HUDEP-2 (cell line): ENCODE measurements at regions not wholly inside any gene's neighbourhood (a gene's known extent, or its start where the extent isn't known, plus 50 kb on each side); places are given as distances from the start of the nearest gene placed in this dataset.
"Not testable (repeated sequence)": the region's sequence is repeated elsewhere in the genome, so short reads cannot be mapped to it uniquely, and the experiment has no call there.

Experiments used
- DNase-seq, 76 experiments: peaks; one replicate each; lab custom pipeline; 2025; ENCODE audit not compliant: unreplicated experiment in 76 of 76; lab: John Stamatoyannopoulos, UW

DNA sequence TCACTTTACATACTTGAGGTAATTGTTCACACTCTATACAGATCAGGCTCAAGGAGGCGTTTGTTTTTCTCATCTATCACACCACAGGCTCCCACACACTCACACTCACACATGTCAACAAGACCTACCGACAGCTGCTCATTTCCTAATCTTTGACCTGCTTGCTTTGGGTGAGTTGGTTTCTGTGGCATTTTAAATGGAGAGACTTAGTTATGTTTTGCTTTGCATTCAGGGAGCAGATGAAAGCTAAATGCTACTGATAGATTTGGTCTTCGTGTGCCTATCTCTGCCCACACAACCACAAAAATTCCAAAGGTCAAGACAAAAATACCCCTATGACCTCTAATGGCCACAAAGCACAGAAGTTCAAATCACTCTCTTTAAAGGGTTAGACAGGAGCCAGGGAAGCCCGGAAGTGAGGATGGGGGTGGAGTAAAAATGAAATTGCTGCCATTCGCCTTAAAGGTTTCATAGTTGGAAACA is 203.5 kb upstream of the G2E3 start:
- no peak for DNase-seq

GRCh38 chr14:30356438-30357202 is 202.3 kb upstream of the G2E3 start:
- DNase-seq: no peak

DNA sequence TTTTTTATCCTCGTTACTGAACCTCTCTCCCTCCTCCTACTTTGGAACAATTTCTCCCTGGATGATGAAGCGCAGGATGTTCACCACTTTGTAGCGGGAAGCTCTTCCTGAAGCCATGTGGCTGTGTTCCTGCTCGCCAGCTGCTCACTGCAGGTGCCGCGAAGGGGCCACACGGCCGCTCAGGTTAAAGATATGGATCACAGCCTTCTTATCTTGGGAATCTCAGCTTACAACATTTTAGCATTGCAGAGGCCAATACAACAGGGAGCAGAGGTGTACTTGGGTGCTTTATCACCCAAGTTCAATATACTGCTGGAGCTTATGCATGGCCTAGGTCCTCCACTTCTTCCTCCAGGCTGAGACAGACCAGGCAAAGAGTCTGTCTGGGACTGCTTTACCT is 201.2 kb upstream of the G2E3 start:
- DNase-seq: no peak

- no peak for DNase-seq
These were observed 196.4 kb upstream of the G2E3 start for GRCh38 chr14:30362369-30363218.

DNA sequence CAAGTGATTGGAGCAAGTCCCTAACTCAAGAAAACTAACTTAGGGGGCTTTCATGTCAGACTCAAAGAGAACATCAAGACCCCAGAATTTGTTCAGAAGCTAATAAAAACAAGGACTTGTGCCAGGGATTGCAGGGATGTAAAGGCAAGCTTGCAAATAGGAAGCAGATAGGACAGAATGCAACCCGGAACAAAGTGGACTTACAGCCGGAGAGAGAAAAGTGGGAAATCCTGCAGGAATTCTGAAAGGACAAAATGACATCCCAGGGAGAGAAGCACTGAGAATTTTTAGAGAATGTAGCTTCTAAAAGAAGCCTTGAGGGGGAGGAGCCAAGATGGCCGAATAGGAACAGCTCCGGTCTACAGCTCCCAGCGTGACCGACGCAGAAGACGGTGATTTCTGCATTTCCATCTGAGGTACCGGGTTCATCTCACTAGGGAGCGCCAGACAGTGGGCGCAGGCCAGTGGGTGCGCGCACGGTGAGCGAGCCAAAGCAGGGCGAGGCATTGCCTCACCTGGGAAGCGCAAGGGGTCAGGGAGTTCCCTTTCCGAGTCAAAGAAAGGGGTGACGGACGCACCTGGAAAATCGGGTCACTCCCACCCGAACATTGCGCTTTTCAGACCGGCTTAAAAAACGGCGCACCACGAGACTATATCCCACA is 195.6 kb upstream of the G2E3 start:
- not testable (repeated sequence) for DNase-seq

GRCh38 chr14:30369502-30370180 is 189.3 kb upstream of the G2E3 start:
- DNase-seq: no peak

DNA sequence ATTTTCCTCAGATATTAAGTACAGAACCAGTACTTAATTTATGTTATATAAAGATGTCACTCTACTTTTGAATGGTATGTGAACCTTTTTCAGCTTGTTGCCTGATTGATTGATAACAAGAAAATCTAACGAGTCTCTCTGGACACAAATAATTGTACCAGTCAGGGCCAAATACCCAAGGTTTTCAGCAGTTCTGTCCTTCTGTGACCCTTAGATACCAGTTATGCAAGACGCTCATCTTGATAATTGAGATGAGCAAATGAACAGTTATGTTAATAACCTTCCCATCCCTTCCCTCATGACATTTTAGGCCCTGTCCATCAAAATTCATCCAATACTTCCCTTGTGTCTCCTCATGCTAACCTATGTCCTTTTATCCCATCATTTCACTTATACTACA is 185.9 kb upstream of the G2E3 start:
- no peak for DNase-seq

- no peak for DNase-seq
These were observed 185.4 kb upstream of the G2E3 start for GRCh38 chr14:30373526-30373925.

DNA sequence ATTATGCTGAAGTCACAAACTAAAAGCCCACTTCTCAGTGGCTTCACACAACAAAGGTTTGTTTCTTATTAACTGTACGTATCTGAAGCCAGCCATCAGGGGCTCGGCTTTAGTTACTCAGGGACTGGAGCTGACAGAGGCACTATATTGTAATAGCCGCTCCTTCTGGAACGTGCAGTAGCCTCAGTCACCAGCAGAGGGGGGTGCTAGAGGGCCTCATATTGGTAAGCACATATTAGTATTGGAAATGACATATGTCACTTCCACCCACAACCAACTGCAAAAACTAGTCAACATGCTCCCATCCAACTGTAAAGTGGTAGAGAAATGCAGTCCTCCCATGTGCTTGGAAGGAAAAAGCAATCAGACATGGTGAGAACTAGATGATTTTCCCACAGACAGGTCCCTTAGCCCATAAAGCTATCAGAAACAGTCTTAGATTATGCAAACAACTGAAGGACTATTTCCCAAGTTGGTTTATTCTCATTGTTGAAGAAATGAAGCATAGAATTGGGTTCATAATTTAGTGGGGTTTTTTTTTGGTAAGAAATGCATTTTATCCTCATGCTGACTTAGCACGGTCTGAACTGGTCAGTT is 183.6 kb upstream of the G2E3 start:
- peak in 61 of 76 experiments; percentile 0 to 66 (median 35) for DNase-seq

GRCh38 chr14:30381861-30382480 is 177.0 kb upstream of the G2E3 start:
- DNase-seq: no peak

DNA sequence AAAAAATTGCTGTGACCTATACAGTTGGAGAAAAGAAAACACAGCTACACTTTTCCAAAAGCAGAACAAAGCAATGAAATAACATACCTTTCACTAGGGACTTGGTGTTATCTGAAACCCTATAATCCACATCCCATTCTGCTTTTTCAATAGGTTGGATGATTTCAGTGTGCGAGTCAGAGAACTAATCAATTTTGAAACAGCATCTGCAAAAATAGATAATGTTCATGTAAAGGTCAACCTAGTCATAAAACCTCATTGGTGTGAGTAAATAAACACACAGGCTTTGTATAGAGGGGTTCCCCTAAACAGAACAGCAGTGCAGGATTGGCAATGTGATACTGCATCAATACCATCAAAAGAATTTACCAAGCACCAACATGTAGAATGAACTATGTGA is 173.0 kb upstream of the G2E3 start:
- no peak for DNase-seq

DNA sequence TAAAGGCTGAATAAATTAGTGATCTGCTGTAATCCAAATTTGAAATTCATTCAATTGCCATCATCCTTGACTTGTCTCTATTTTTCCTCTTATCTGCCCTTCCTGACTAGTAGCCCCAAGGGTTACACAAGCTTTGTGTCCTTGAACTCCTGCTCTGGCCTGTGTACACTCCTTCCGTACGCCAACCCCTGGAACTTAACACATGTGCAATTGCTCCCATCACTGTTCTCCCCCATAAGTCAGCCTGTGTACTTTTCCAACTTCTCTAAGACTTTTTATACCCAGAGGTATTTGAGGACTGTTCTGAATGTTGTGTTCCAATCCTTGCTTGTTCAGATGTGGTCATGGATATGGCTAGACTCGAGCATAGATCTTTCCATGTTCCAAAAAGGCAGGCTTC is 171.1 kb upstream of the G2E3 start:
- DNase-seq: no peak

DNA sequence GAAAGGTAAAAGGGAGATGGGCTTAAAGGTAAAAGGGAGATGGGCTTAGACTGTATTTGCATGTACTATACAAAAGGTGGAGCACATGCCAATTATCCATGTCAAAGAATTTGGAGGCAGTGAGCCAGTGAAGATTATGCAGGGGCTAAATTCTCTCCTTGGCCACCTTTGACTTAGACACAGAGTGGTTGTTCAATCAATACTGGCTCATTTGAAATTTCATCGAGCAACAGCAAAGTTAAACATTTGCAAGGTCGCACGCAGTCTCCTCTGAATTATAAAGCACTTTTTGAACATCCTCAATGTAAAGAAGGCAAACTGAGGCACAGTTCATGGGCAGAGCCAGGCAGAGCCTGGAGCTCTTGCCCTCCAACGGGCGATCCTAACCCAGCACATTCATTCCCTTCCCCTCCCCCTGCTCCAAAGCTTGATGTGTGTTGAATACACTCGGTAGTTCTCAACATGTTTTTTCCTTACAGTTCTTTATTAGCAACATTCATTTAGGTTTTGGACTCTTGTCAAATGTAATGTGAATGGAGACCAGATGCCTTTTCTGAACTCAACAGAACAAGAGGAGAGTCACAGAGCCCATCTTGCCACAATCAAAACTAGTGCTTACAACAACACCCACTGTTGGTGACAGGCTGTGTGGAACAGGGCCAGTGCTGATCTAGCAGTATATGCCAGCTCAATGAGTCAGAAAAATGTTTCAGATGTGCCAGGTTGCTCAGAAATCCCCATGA is 169.7 kb upstream of the G2E3 start:
- no peak for DNase-seq

DNA sequence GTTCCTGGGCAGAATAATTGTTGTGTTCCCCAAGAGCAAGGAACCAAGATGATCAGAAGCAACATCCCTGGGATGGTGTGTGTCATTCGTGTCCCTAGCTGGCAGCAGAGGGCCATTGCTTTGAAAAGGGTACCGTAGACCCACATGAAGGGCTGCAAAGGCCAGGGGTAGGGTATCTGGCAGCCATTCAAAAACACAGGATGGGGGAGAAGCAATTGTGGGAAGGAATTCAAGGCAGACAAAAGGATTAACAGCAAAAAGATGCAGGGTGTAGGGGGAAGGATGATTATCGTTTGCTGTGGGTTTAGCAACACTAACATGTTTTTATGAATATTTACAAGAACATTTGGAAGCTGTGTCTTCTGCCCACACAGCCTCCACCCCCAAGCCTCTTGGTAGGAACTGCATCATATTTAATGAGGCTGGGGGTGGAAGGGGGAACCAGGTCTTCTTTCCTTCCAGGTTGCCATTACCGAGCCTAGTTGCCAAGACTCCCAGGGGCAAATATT is 169.0 kb upstream of the G2E3 start:
- DNase-seq: no peak

DNA sequence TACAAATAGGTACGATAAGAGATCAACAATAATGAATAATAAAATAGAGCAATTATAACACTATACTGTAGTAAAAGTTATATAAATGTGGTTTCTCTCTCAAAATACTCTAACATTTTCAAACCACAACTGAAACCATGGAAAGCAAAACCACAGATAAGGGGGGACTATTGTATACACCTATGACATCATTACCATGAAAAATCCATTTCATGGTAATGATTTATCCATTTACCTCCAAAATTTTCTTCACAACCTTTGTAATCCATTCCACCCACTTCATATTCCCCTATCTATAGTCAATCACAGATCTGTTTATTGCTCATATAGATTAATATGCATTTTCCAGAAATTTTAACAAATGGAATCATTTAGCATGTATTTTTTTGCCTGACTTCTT is 163.9 kb upstream of the G2E3 start:
- DNase-seq: no peak

DNA sequence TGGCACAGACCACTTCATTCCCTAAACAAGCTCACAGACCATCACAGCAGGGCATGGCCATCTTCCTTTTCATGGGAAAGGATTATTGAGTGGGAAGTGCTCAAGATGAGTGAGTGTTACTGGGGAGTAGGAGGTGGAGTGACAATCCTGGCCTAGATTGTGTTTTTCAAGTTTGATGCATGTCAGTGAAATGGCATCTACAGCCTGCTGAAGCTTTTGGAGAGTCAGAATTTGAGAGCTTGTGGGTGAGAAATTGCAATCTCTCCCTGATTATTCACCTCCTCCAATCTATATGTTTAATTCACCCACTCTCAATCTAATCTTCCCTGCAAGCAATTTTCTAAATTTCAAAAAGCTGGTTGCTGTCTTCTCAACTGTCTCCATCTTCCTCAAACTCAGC is 156.1 kb upstream of the G2E3 start:
- DNase-seq: no peak

DNA sequence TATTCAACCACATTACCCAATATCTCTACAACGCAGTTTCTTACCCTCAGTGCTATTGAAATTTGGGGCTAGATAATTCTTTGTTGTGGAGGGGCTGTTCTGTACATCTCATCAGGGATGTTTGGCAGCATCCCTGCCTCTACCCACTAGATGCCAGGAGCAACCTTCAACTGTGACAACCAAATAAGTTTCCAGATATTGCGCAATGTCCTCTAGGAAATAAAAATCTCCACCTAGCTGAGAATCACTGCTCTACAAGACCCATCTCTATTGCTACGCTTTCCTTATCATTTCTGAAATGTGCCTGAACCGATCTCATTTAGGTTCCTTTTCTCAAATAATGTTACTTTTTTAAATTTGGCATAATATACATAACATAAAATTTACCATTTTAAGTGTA is 155.2 kb upstream of the G2E3 start:
- no peak for DNase-seq

DNA sequence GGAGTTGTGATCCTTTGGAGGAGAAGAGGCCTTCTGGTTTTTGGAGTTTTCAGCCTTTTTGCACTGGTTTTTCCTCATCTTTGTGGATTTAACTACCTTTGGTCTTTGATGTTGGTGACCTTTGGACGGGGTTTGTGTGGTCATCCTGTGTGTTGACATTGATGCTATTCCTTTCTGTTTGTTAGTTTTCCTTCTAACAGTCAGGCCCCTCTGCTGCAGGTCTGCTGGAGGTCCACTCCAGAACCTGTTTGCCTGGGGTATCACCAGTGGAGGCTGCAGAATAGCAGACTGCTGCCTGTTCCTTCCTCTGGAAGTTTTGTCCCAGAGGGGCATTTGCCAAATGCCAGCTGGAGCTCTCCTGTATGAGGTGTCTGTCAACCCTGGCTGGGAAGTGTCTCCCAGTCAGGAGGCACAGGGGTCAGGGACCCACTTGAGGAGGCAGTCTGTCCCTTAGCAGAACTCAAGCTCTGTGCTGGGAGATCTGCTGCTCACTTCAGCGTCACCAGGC is 149.4 kb upstream of the G2E3 start:
- not testable (repeated sequence) for DNase-seq

- DNase-seq: no peak
These were observed 148.0 kb upstream of the G2E3 start for GRCh38 chr14:30410986-30411385.
